GM13976 (cell line): ENCODE measurements at regions not wholly inside any gene's neighbourhood (a gene's known extent, or its start where the extent isn't known, plus 50 kb on each side); places are given as distances from the start of the nearest gene placed in this dataset.

ENCODE experiments used
- DNase-seq: peaks from one replicate; pipeline ENCODE4 v3.0.0; 2012; ENCODE audit warnings: low spot score
- CTCF ChIP-seq: IDR thresholded peaks from 2 replicates; pipeline ENCODE4 v1.5.1; 2012; ENCODE audit warnings: borderline replicate concordance, mild to moderate bottlenecking; ENCODE audit not compliant: insufficient read depth; ENCODE audit errors: extremely low read depth, missing control alignments, control extremely low read depth
- in situ Hi-C: fragments of 300-500 bp; cut with MboI; formaldehyde crosslinking; loops from one replicate; pipeline ENCODE4 v1.12.0; 2022; ENCODE audit warnings: low sequenced_read_pairs, mixed read lengths, inconsistent platforms; ENCODE audit not compliant: unreplicated experiment

- TF ChIP-seq CTCF = no peak
- in situ Hi-C loops = no loop called here
- DNase-seq = no peak
These were observed 151.0 kb downstream of the SLC38A4 start for GRCh38 chr12:46674800-46675199.

- no peak for TF ChIP-seq CTCF
- DNase-seq = no peak
- in situ Hi-C loops = no loop called here
These were observed 151.7 kb downstream of the SLC38A4 start for GRCh38 chr12:46674129-46674528.

GRCh38 chr12:46671102-46671501 lies 154.7 kb downstream of the SLC38A4 start:
- in situ Hi-C loops = no loop called here
- DNase-seq = no peak
- no peak for TF ChIP-seq CTCF

- TF ChIP-seq CTCF = no peak
- in situ Hi-C loops = no loop called here
- DNase-seq = no peak
These were observed 155.2 kb downstream of the SLC38A4 start for GRCh38 chr12:46670636-46671035.

- no peak for TF ChIP-seq CTCF
- DNase-seq = no peak
- in situ Hi-C loops = loop anchor here (10.0 kb wide), 2 partner anchors 285 to 545 kb away; no protein-coding TSS in a partner anchor
These were observed 156.1 kb downstream of the SLC38A4 start for GRCh38 chr12:46669720-46670119.

- no peak for TF ChIP-seq CTCF
- in situ Hi-C loops = loop anchor here (10.0 kb wide), 2 partner anchors 283 to 543 kb away; no protein-coding TSS in a partner anchor
- DNase-seq = no peak
These were observed 158.2 kb downstream of the SLC38A4 start for GRCh38 chr12:46667551-46667950.

GRCh38 chr12:46664761-46665287 lies 161.0 kb downstream of the SLC38A4 start:
- DNase-seq = peak; percentile 25
- no peak for TF ChIP-seq CTCF
- in situ Hi-C loops = loop anchor here (10.0 kb wide), 2 partner anchors 280 to 540 kb away; no protein-coding TSS in a partner anchor
